ENCODE measurements at regions not wholly inside any gene's neighbourhood (a gene's known extent, or its start where the extent isn't known, plus 50 kb on each side); places are given as distances from the start of the nearest gene placed in this dataset.

- no peak for TF ChIP-seq CTCF (conservative IDR thresholded peaks at IDR 0.05; ENCODE audit: low read depth, low read length)
- TF ChIP-seq EZH2 (IDR thresholded peaks at IDR 0.05; ENCODE audit: borderline replicate concordance, low read depth, low read length, poor library complexity, severe bottlenecking), result no peak
Observed at GRCh38 chr1:175881246-175881976, 138.0 kb upstream of the TNR start.

All from A673 (cell line).